ENCODE measurements at regions not wholly inside any gene's neighbourhood (a gene's known extent, or its start where the extent isn't known, plus 50 kb on each side); places are given as distances from the start of the nearest gene placed in this dataset.

DNA sequence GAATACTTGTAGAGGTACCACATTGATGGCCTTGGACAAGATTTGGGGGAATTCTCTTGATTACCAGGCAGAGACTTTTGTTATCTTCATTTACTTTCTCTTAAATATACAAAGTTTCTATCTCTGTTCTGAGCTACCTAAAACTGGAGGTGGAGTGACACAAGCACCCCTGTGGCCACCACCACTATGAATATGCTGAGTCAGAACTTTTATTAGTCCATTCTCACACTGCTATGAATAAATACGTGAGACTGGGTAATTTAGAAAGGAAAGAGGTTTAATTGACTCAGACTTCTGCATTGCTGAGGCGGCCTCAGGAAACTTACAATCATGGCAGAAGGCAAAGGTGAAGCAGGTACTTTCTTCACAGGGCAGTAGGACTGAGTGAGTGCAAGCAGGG, 67.1 kb downstream of the RTL3 start:
- TF ChIP-seq EZH2 (IDR thresholded peaks at IDR 0.05; ENCODE audit: insufficient read depth, poor library complexity, severe bottlenecking) (no peak), EZH2phosphoT487 (IDR thresholded peaks at IDR 0.05; ENCODE audit: insufficient read depth, low read depth) (no peak)

Measured in GM23248 (cell line).